T-helper 2 cell (primary cell): ENCODE measurements at regions not wholly inside any gene's neighbourhood (a gene's known extent, or its start where the extent isn't known, plus 50 kb on each side); places are given as distances from the start of the nearest gene placed in this dataset.
A peak's percentile ranks its signal among the peaks of the same experiment; 100 is the strongest.

Experiments used
- DNase-seq, 5 experiments: peaks; one replicate each; pipeline versions ENCODE4 v3.0.0 to v3.0.0-alpha.2; 2012 to 2022

- no peak for DNase-seq
Measured at GRCh38 chr16:85162478-85163277, 50.4 kb upstream of the CIBAR2 start.

GRCh38 chr16:85163278-85164112 lies 51.2 kb upstream of the CIBAR2 start:
- DNase-seq = no peak

- DNase-seq = no peak
Measured at GRCh38 chr16:85164431-85164830, 52.2 kb upstream of the CIBAR2 start.

GRCh38 chr16:85164838-85165516 lies 52.7 kb upstream of the CIBAR2 start:
- DNase-seq = no peak

- no peak for DNase-seq
Measured at GRCh38 chr16:85165781-85166180, 53.5 kb upstream of the CIBAR2 start.

- DNase-seq = no peak
Measured at GRCh38 chr16:85166281-85166680, 54.0 kb upstream of the CIBAR2 start.

GRCh38 chr16:85166699-85167588 lies 54.7 kb upstream of the CIBAR2 start:
- no peak for DNase-seq

- no peak for DNase-seq
Measured at GRCh38 chr16:85167589-85168537, 55.6 kb upstream of the CIBAR2 start.

GRCh38 chr16:85168732-85169256 lies 56.5 kb upstream of the CIBAR2 start:
- no peak for DNase-seq

GRCh38 chr16:85169333-85170065 lies 57.2 kb upstream of the CIBAR2 start:
- DNase-seq = peak in 1 of 5 experiments; percentile 15

- no peak for DNase-seq
Measured at GRCh38 chr16:85170066-85170491, 57.8 kb upstream of the CIBAR2 start.

- DNase-seq = no peak
Measured at GRCh38 chr16:85170590-85171003, 58.3 kb upstream of the CIBAR2 start.

GRCh38 chr16:85171004-85171758 lies 58.9 kb upstream of the CIBAR2 start:
- DNase-seq = no peak

- DNase-seq = no peak
Measured at GRCh38 chr16:85171759-85172454, 59.6 kb upstream of the CIBAR2 start.

- DNase-seq = no peak
Measured at GRCh38 chr16:85172455-85173145, 60.3 kb upstream of the CIBAR2 start.

- DNase-seq = no peak
Measured at GRCh38 chr16:85173146-85173980, 61.1 kb upstream of the CIBAR2 start.
